ENCODE measurements at regions not wholly inside any gene's neighbourhood (a gene's known extent, or its start where the extent isn't known, plus 50 kb on each side); places are given as distances from the start of the nearest gene placed in this dataset.

- TF ChIP-seq, protein P1, sequence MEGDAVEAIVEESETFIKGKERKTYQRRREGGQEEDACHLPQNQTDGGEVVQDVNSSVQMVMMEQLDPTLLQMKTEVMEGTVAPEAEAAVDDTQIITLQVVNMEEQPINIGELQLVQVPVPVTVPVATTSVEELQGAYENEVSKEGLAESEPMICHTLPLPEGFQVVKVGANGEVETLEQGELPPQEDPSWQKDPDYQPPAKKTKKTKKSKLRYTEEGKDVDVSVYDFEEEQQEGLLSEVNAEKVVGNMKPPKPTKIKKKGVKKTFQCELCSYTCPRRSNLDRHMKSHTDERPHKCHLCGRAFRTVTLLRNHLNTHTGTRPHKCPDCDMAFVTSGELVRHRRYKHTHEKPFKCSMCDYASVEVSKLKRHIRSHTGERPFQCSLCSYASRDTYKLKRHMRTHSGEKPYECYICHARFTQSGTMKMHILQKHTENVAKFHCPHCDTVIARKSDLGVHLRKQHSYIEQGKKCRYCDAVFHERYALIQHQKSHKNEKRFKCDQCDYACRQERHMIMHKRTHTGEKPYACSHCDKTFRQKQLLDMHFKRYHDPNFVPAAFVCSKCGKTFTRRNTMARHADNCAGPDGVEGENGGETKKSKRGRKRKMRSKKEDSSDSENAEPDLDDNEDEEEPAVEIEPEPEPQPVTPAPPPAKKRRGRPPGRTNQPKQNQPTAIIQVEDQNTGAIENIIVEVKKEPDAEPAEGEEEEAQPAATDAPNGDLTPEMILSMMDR (IDR thresholded peaks at IDR 0.05) = no peak
- TF ChIP-seq POLR2AphosphoS5 (IDR thresholded peaks at IDR 0.05) (no peak), POLR2A (IDR thresholded peaks at IDR 0.05) (no peak)
These were observed 153.2 kb upstream of the CCDC179 start for GRCh38 chr11:23013509-23013908.

All from suprapubic skin (tissue), 4 donors.